ENCODE measurements at regions not wholly inside any gene's neighbourhood (a gene's known extent, or its start where the extent isn't known, plus 50 kb on each side); places are given as distances from the start of the nearest gene placed in this dataset.

DNA sequence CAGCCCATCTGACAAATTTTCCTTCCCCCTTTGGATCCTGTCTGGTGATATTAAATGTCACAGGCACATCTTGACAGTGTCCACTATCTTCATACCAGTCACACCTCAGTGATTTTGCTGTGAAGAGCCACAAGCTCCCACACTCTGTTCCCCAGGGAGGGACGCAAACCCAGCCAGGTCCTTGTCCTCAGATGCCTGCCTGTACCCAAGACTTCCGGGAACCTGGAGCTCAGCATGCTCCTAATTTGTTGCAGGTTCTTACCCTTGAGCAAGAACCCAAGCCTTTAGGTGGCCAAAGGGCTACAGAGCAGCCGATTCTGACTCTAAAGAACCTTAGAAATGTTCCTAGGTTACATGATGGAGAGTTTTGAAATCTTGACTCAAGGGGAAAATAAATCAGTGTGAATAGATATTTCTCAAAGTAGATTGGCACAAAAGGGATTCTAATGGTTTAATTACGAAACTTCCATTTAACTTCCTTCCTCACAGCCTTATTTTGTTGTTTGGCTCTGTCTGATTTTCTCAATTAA lies 66.2 kb upstream of the MTHFD1L start:
- TF ChIP-seq, protein P1, sequence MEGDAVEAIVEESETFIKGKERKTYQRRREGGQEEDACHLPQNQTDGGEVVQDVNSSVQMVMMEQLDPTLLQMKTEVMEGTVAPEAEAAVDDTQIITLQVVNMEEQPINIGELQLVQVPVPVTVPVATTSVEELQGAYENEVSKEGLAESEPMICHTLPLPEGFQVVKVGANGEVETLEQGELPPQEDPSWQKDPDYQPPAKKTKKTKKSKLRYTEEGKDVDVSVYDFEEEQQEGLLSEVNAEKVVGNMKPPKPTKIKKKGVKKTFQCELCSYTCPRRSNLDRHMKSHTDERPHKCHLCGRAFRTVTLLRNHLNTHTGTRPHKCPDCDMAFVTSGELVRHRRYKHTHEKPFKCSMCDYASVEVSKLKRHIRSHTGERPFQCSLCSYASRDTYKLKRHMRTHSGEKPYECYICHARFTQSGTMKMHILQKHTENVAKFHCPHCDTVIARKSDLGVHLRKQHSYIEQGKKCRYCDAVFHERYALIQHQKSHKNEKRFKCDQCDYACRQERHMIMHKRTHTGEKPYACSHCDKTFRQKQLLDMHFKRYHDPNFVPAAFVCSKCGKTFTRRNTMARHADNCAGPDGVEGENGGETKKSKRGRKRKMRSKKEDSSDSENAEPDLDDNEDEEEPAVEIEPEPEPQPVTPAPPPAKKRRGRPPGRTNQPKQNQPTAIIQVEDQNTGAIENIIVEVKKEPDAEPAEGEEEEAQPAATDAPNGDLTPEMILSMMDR (conservative IDR thresholded peaks at IDR 0.05; ENCODE audit: low read depth in 2 of 2), result no peak
- no peak for TF ChIP-seq EZH2 (IDR thresholded peaks at IDR 0.05; ENCODE audit: low read depth, unreplicated experiment)
- no peak for TF ChIP-seq CREB1 (CRISPR knock-in tag; IDR thresholded peaks at IDR 0.05; ENCODE audit: low read depth)
- TF ChIP-seq JUNB (IDR thresholded peaks at IDR 0.05; ENCODE audit: unreplicated experiment), result no peak
